ENCODE measurements at regions not wholly inside any gene's neighbourhood (a gene's known extent, or its start where the extent isn't known, plus 50 kb on each side); places are given as distances from the start of the nearest gene placed in this dataset.

DNA sequence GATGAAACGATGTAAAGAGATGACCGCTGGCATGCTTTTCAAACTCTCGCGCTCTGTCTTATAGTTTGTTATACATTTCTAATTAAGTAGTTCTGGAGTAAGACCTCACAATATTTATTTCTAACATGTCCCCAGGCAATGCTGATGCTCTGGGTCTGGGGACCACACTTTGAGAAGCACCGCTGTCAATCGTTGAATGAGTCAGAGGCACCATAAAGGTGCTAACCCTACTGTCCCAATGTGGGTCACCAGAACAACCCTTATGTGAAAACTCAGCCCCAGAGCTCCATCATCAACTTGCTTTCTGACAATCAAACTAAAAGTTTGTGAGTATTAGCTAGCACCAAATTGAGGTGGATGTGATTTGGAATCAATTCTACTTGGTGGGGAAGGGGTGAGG is 284.1 kb upstream of the PRKCQ start:
- no peak for TF ChIP-seq POLR2A (IDR thresholded peaks at IDR 0.05; ENCODE audit: low read length)
- no peak for TF ChIP-seq GATA1 (IDR thresholded peaks at IDR 0.05; ENCODE audit: low read depth, low read length)

Data from erythroblast (primary cell).